ENCODE measurements at regions not wholly inside any gene's neighbourhood (a gene's known extent, or its start where the extent isn't known, plus 50 kb on each side); places are given as distances from the start of the nearest gene placed in this dataset.

DNA sequence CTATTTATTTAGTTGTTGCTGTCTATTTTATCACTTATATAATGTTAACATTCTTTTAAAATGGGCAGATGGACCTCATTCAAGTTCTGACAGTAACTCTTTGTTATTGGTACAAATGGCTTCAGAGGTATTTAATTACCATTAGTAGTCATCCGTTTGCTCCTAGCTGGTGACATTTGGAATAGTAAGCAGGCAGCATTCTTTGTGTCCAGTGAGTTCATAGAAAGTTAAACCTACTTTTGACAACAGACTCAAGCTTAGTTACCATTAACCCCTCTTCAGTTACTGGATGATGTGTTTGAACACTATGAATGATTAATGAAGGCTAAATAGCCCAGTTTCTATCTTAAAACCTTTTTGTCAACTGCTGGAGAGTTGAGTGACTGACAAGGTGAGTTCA, 500.7 kb upstream of the ATP11B start:
- Mint-ChIP-seq H3K27me3 (no peaks in the 10 kb centered on the region), H3K9me3 (ENCODE audit: low read depth) (peaks cover 3% of the 10 kb centered on the region), H3K27ac (no peak overlapping the region), H3K4me1 (ENCODE audit: low read depth) (peaks cover 28% of the 10 kb centered on the region), H3K36me3 (ENCODE audit: insufficient read depth) (no peaks in the 10 kb centered on the region), H3K4me3 (ENCODE audit: low read depth) (no peak overlapping the region)
- no peak for TF ChIP-seq CTCF (IDR thresholded peaks at IDR 0.05; ENCODE audit: unreplicated experiment)
- DNase-seq (ENCODE audit: low spot score, unreplicated experiment) = no peak

DNA sequence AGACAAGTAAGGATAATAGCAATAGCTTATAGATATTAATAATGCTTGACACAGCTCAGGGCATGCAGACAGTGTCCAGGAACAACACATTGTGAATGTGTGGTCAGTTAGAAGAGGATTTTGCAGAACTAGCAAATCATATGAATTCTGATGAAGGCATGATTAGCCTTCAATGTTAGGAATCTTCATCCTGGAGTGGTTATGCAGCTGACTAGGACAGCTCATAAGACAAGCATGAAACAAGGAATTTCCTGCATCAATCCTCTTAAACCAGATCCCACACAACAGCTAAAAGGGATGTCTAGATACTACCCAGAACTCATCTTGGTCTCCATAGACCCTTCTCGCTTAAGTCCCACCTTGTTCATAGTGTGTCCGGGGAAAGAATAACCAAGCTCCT, 499.0 kb upstream of the ATP11B start:
- Mint-ChIP-seq H3K4me3 (ENCODE audit: low read depth) (no peak overlapping the region), H3K27me3 (no peaks in the 10 kb centered on the region), H3K4me1 (ENCODE audit: low read depth) (peaks cover 18% of the 10 kb centered on the region), H3K27ac (no peak overlapping the region), H3K9me3 (ENCODE audit: low read depth) (peaks cover 3% of the 10 kb centered on the region), H3K36me3 (ENCODE audit: insufficient read depth) (no peaks in the 10 kb centered on the region)
- DNase-seq (ENCODE audit: low spot score, unreplicated experiment) = no peak
- no peak for TF ChIP-seq CTCF (IDR thresholded peaks at IDR 0.05; ENCODE audit: unreplicated experiment)

GRCh38 chr3:182294696-182295095, 498.6 kb upstream of the ATP11B start:
- H3K4me3 Mint-ChIP-seq (ENCODE audit: low read depth) = no peak overlapping the region
- DNase-seq (ENCODE audit: low spot score, unreplicated experiment) = no peak
- H3K9me3 Mint-ChIP-seq (ENCODE audit: low read depth) = peaks cover 3% of the 10 kb centered on the region
- peaks cover 18% of the 10 kb centered on the region for H3K4me1 Mint-ChIP-seq (ENCODE audit: low read depth)
- TF ChIP-seq CTCF (IDR thresholded peaks at IDR 0.05; ENCODE audit: unreplicated experiment) = no peak
- no peak overlapping the region for H3K27ac Mint-ChIP-seq
- no peaks in the 10 kb centered on the region for H3K36me3 Mint-ChIP-seq (ENCODE audit: insufficient read depth)
- no peaks in the 10 kb centered on the region for H3K27me3 Mint-ChIP-seq

DNA sequence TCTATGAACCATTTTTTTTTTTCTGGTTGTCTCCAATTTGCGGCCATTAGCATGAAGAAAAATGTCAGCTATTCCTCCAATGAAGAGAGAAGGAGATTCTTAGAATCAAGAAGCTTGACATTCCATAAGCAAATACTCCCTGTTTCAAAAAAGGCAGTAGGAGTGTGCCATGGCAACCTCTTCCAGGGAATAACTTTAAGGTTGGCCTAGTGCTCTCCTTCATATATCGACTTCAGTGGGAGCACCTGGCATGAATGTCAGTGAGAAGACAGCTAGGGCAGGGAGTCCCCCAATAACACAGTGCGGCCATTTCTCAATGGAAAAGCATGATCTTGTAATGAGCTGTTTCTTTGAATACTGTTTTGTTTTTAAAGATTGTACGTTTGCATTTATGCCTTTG, 493.0 kb upstream of the ATP11B start:
- DNase-seq (ENCODE audit: low spot score, unreplicated experiment) = no peak
- no peak overlapping the region for H3K27ac Mint-ChIP-seq
- H3K9me3 Mint-ChIP-seq (ENCODE audit: low read depth) = no peaks in the 10 kb centered on the region
- H3K27me3 Mint-ChIP-seq = no peaks in the 10 kb centered on the region
- peaks cover 32% of the 10 kb centered on the region for H3K4me1 Mint-ChIP-seq (ENCODE audit: low read depth)
- no peak for TF ChIP-seq CTCF (IDR thresholded peaks at IDR 0.05; ENCODE audit: unreplicated experiment)
- H3K36me3 Mint-ChIP-seq (ENCODE audit: insufficient read depth) = no peaks in the 10 kb centered on the region
- no peak overlapping the region for H3K4me3 Mint-ChIP-seq (ENCODE audit: low read depth)

GRCh38 chr3:182303169-182303568, 490.1 kb upstream of the ATP11B start:
- no peak for TF ChIP-seq CTCF (IDR thresholded peaks at IDR 0.05; ENCODE audit: unreplicated experiment)
- Mint-ChIP-seq H3K27ac (no peak overlapping the region), H3K4me3 (ENCODE audit: low read depth) (no peak overlapping the region), H3K27me3 (no peaks in the 10 kb centered on the region), H3K36me3 (ENCODE audit: insufficient read depth) (no peaks in the 10 kb centered on the region), H3K4me1 (ENCODE audit: low read depth) (peaks cover 32% of the 10 kb centered on the region), H3K9me3 (ENCODE audit: low read depth) (no peaks in the 10 kb centered on the region)
- DNase-seq (ENCODE audit: low spot score, unreplicated experiment) = no peak

Measured in progenitor cell of endocrine pancreas (in vitro differentiated cells).